ENCODE measurements at regions not wholly inside any gene's neighbourhood (a gene's known extent, or its start where the extent isn't known, plus 50 kb on each side); places are given as distances from the start of the nearest gene placed in this dataset.

DNA sequence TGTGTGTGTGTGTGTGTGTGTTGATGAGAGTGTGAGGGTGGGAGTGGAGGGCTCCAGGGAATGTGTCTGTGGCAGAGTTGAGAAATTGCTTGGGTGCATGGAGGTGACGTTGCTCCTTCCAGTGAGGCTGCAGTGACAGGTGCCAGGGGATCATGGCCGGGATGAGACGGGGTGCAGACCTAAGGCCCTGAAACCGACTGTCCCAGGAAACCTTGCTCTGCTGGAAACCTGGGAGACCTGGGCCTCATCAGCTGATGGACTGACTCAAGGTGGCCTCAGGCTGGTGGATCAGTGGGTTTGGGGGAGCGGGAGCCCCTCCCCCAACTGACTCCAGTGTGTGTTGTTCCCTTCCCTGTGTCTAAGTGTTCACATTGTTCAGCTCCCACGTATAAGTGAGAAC is 56.6 kb downstream of the INHBB start:
- WGBS (ENCODE audit: low lambda C conversion rate), result 70% methylated on average over 6 of the region's 6 CpGs
- no peak for FAIRE-seq
- TF ChIP-seq, protein P1, sequence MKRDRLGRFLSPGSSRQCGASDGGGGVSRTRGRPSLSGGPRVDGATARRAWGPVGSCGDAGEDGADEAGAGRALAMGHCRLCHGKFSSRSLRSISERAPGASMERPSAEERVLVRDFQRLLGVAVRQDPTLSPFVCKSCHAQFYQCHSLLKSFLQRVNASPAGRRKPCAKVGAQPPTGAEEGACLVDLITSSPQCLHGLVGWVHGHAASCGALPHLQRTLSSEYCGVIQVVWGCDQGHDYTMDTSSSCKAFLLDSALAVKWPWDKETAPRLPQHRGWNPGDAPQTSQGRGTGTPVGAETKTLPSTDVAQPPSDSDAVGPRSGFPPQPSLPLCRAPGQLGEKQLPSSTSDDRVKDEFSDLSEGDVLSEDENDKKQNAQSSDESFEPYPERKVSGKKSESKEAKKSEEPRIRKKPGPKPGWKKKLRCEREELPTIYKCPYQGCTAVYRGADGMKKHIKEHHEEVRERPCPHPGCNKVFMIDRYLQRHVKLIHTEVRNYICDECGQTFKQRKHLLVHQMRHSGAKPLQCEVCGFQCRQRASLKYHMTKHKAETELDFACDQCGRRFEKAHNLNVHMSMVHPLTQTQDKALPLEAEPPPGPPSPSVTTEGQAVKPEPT (CRISPR knock-in tag; IDR thresholded peaks at IDR 0.05; ENCODE audit: low read depth), result no peak
- TF ChIP-seq ZNF781 (CRISPR knock-in tag; IDR thresholded peaks at IDR 0.05; ENCODE audit: borderline replicate concordance, not compliant biosample characterization), result no peak
- no peak for TF ChIP-seq ZNF383 (CRISPR knock-in tag; IDR thresholded peaks at IDR 0.05; ENCODE audit: borderline replicate concordance)
- TF ChIP-seq ZNF367 (CRISPR knock-in tag; IDR thresholded peaks at IDR 0.05; ENCODE audit: borderline replicate concordance), result no peak
- no peak for TF ChIP-seq ZNF614 (CRISPR knock-in tag; IDR thresholded peaks at IDR 0.05; ENCODE audit: borderline replicate concordance)
- no peak for TF ChIP-seq CHD4 (IDR thresholded peaks at IDR 0.05; ENCODE audit: borderline replicate concordance, low read length)
- no peak for TF ChIP-seq ZNF101 (CRISPR knock-in tag; IDR thresholded peaks at IDR 0.05; ENCODE audit: borderline replicate concordance, low read depth)
- TF ChIP-seq, protein P2, sequence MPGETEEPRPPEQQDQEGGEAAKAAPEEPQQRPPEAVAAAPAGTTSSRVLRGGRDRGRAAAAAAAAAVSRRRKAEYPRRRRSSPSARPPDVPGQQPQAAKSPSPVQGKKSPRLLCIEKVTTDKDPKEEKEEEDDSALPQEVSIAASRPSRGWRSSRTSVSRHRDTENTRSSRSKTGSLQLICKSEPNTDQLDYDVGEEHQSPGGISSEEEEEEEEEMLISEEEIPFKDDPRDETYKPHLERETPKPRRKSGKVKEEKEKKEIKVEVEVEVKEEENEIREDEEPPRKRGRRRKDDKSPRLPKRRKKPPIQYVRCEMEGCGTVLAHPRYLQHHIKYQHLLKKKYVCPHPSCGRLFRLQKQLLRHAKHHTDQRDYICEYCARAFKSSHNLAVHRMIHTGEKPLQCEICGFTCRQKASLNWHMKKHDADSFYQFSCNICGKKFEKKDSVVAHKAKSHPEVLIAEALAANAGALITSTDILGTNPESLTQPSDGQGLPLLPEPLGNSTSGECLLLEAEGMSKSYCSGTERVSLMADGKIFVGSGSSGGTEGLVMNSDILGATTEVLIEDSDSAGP (CRISPR knock-in tag; IDR thresholded peaks at IDR 0.05; ENCODE audit: borderline replicate concordance), result no peak
- TF ChIP-seq, protein P3, sequence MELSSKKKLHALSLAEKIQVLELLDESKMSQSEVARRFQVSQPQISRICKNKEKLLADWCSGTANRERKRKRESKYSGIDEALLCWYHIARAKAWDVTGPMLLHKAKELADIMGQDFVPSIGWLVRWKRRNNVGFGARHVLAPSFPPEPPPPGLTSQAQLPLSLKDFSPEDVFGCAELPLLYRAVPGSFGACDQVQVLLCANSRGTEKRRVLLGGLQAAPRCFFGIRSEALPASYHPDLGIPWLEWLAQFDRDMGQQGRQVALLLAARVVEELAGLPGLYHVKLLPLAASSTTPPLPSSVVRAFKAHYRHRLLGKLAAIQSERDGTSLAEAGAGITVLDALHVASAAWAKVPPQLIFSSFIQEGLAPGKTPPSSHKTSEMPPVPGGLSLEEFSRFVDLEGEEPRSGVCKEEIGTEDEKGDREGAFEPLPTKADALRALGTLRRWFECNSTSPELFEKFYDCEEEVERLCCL (CRISPR knock-in tag; IDR thresholded peaks at IDR 0.05; ENCODE audit: borderline replicate concordance), result no peak
- TF ChIP-seq, protein P4, sequence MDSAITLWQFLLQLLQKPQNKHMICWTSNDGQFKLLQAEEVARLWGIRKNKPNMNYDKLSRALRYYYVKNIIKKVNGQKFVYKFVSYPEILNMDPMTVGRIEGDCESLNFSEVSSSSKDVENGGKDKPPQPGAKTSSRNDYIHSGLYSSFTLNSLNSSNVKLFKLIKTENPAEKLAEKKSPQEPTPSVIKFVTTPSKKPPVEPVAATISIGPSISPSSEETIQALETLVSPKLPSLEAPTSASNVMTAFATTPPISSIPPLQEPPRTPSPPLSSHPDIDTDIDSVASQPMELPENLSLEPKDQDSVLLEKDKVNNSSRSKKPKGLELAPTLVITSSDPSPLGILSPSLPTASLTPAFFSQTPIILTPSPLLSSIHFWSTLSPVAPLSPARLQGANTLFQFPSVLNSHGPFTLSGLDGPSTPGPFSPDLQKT (CRISPR knock-in tag; IDR thresholded peaks at IDR 0.05; ENCODE audit: borderline replicate concordance), result no peak
- TF ChIP-seq, protein P5, sequence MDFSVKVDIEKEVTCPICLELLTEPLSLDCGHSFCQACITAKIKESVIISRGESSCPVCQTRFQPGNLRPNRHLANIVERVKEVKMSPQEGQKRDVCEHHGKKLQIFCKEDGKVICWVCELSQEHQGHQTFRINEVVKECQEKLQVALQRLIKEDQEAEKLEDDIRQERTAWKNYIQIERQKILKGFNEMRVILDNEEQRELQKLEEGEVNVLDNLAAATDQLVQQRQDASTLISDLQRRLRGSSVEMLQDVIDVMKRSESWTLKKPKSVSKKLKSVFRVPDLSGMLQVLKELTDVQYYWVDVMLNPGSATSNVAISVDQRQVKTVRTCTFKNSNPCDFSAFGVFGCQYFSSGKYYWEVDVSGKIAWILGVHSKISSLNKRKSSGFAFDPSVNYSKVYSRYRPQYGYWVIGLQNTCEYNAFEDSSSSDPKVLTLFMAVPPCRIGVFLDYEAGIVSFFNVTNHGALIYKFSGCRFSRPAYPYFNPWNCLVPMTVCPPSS (IDR thresholded peaks at IDR 0.05), result no peak
- TF ChIP-seq NFRKB (IDR thresholded peaks at IDR 0.05), result no peak
- TF ChIP-seq, protein P6, sequence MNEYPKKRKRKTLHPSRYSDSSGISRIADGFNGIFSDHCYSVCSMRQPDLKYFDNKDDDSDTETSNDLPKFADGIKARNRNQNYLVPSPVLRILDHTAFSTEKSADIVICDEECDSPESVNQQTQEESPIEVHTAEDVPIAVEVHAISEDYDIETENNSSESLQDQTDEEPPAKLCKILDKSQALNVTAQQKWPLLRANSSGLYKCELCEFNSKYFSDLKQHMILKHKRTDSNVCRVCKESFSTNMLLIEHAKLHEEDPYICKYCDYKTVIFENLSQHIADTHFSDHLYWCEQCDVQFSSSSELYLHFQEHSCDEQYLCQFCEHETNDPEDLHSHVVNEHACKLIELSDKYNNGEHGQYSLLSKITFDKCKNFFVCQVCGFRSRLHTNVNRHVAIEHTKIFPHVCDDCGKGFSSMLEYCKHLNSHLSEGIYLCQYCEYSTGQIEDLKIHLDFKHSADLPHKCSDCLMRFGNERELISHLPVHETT (CRISPR knock-in tag; conservative IDR thresholded peaks at IDR 0.05), result no peak
- TF ChIP-seq RBM39 (IDR thresholded peaks at IDR 0.05; ENCODE audit: low read depth, low read length, poor library complexity, severe bottlenecking), result no peak
- TF ChIP-seq CAMTA2 (CRISPR knock-in tag; IDR thresholded peaks at IDR 0.05; ENCODE audit: borderline replicate concordance), result no peak
- no peak for TF ChIP-seq REXO4 (CRISPR knock-in tag; IDR thresholded peaks at IDR 0.05; ENCODE audit: borderline replicate concordance)

More for the DNA sequence above, 56.6 kb downstream of the INHBB start:
- Histone ChIP-seq H3K27me3 (ENCODE audit: control insufficient read depth in 1 of 2, insufficient read depth in 2 of 2, low read length in 2 of 2) (peaks cover 0 to 15% of the 10 kb centered on the region in 2 experiments; a peak in 2 of 5 replicates), H3K27ac (ENCODE audit: extremely low read length, insufficient read depth, low read length) (no peak overlapping the region), H3K9me3 (ENCODE audit: low read length) (no peaks in the 10 kb centered on the region), H4K20me1 (ENCODE audit: insufficient read depth, low read length) (no peaks in the 10 kb centered on the region), H3K36me3 (replicated peaks in 1 of 2; ENCODE audit: control insufficient read depth in 1 of 2, insufficient read depth in 2 of 2, low read length in 2 of 2) (no peaks in the 10 kb centered on the region), H3K4me3 (replicated peaks in 1 of 3; ENCODE audit: insufficient read depth in 1 of 3, low read depth in 2 of 3, low read length in 3 of 3) (no peak overlapping the region), H3K4me1 (ENCODE audit: insufficient read depth, low read length) (peaks cover 57% of the 10 kb centered on the region), H3K9ac (ENCODE audit: insufficient read depth, low read depth, low read length) (no peak overlapping the region), H2AFZ (ENCODE audit: low read length) (no peak overlapping the region), H3K4me2 (ENCODE audit: low read depth, low read length) (no peak overlapping the region), H3K79me2 (ENCODE audit: insufficient read depth, low read length) (no peaks in the 10 kb centered on the region)
- in situ Hi-C loops (cut with HindIII; ENCODE audit: extremely low pct_ligation_motif_present, low pct_unique_long_range_greater_than_20kb), result no loop called here
- ChIA-PET POLR2A (no interaction called here), CTCF (ENCODE audit: low intra/inter-chr PET ratio, low total read pairs) (no interaction called here)
- ATAC-seq, result no peak
- intact Hi-C loops (cut with micrococcal nuclease; ENCODE audit: unreplicated experiment), result no loop called here
- BruUV-seq (replicated peaks), result no TSS peak
- DNase-seq (ENCODE audit: low spot score), result no peak
